ENCODE measurements at regions not wholly inside any gene's neighbourhood (a gene's known extent, or its start where the extent isn't known, plus 50 kb on each side); places are given as distances from the start of the nearest gene placed in this dataset.

DNA sequence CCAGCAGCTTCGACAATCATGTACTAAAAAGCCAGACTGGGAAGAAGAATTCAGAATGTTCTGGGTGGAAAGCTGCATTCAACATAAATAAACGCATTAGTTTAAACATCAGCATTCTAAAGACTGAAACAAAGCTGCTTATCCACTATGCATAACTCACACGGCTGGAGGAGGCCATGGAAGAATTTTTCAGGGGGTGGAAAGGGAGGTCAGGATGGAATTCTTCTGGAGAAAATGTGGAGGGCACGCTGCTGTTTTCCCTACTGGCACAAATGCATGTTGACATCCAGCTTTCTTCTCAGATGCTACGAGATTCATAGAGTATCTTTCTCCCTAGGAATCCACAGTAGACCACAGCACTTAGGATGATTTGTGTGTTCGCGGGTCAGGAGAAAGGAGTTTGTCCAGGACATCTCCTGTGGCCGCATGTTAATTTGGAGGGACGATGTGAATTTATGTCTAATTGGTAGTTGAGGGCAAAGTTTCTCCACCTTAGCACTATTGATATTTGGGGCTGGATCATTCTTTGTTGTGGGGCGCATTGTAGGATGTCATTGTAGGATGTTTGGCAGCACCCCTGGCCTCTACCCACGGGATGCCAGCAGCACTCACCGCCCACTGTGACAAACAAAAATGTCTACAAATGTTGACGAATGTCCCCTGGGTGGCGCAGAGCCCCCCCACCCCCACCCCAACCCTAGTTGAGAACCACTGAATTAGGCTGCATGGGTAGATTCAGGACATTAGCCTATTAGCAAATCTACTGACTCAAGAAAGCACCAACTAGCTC is 86.5 kb upstream of the KAZN start:
- DNase-seq, result no peak

DNA sequence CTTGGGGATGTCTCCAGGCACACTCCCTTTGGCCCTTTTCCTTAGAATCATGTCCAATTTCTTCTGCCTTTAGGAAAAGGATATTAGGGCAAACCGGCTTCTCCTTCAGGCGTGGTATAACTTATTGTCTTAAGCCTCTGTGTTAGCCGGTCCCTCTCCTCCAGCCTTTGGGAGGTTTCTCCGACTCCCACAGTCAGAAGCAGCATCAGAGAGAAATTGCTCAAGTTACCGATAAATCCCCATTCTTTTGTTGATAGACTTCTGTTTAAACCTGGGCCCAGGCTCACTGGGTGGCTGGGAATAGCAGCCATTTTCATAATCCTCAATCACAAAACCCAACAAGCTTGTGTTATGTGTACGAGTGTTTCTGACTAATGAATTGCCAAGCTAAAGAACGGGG is 85.4 kb upstream of the KAZN start:
- DNase-seq, result no peak

DNA sequence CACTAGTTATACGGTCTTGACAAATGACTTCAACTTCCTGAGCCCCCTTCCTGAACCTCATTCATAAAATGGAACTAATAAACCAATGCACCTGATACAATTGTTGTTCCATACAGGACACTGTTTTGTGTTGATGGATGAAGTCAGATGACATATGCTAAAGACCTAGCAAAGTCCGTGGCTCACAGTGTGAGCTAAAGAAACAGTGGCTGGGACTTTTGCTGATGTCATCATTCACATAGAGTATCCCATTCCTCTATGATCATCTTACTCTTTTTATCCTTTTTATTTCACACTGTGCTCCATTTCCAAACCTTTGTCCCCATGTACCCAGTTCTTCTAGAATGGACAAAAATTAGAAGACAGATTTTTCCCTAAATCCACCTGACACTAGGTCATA is 83.7 kb upstream of the KAZN start:
- DNase-seq, result no peak

GRCh38 chr1:14516974-14517840 is 81.3 kb upstream of the KAZN start:
- DNase-seq, result no peak

DNA sequence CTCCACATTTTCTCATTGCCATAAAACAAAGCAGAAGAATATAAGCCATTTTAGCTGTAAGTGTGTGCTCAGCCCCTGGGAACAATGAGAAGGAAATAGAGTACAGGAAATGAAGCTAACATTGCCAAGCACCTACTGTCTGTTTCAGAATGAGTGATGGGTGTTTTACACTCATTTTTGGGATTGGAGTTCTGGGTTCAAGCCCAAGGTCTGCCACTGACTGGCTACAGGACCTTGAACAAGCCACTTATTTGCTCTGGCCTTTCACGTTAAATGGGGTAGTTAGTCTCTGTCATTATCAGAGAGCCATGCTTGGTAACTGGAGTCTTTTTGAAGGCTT is 80.7 kb upstream of the KAZN start:
- DNase-seq, result no peak

DNA sequence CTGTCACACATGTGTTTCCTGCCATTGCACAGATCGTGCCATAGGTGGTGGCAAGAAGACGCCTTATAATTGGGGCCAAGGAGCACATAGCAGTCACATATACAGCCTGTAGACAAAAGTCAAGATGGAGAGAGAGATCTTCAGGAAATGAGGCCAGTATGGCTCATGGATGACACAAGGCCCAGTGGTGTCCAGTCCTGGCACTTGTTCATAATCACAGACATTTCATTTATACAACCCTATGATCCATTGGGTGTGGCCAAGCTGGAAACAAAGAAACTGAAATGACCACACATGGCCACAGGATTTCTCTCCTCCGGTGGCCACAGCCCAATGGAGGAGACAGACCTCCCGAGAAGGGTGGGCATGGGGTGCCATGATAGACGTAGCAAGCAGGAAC is 78.5 kb upstream of the KAZN start:
- no peak for DNase-seq

GRCh38 chr1:14520514-14521163 is 77.8 kb upstream of the KAZN start:
- no peak for DNase-seq

- DNase-seq, result no peak
Observed at GRCh38 chr1:14521622-14522021, 76.9 kb upstream of the KAZN start.

DNA sequence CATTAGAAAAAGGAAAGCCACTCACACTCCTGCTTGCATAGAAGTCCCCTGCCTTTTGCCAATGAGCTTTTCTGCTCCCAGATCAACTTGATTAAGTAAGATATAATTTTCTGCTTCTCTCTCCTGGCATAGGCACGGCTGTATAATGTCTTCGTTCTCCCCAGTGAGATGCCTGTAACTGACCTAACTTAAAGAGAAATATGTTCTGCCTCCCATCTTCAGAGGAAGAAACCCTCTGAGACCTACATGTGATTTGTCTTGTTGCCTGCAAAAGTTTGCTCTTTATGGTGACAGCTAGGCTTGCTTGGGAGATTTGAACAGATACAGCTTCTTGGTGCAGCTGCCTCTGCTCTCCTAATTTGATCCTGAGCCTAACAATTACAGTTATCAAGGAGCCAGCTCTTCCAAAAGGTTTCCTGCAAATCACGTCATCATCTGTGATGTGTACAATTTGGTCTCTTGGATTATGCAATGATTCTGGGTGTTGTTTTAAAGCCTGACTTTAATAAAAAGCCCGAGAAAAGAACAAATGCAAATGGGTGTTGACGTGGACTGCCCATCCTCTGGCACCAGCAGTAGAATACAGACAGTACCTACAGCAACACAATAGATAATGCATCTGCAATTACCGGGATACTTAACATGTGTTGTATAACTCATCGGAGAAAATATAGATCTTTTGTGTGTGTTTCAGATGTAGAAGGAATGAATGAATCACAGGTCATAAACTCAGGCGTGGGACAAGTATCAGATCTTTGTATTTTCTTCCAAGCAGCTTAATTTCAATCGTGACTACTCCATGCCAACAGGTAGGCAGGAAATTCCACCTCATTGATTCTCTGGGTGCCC is 76.2 kb upstream of the KAZN start:
- no peak for DNase-seq

DNA sequence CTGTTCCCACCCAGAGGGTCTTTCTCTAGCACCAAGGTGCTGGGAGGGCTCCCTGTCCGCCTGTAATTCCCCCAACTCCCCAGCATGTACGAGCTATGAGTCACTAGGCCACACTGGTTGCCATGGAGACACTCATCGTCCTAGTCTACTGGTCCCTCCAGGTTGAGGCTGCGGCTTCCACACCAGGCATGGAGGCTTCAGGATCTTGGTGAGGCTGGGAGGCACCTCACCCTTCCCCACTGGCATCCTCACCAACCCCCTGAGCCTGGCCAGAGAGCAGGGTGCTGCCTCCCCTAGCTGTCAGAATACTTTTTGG is 75.6 kb upstream of the KAZN start:
- no peak for DNase-seq

DNA sequence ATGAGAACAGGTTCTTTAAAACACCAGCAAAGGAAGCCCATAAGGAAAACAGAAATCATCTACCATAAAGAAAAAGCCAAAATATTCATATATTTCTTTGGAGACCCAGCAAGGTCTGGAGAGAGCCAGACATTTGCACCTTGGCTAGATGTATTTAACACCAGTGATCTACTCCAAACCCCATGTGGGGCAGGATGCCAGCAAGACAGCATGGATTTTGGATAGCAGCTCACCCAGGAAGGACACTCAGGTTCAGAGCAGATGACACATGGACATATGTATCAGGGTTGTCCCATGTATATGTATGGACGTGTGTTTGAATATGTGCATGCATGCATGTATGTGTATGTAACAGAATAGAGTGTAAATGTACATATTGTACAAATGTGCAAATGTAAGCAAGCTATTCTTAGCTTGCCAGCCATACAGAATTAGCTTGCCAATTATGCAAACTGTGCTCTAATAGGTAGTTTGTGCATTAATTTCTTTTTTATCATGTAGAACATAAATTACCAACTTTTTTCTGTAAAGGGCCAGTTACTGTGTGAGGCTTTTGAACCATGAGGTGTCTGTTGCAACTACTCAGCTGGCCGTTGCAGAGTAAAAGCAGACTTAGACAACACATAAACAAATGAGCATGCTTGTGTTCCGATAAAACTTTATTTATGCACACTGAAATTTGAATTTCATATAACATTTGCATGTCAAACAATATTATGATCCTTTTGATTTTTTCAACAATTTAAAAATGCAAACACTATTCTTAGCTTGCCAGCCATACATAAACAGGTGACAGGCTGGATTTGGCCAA is 73.5 kb upstream of the KAZN start:
- no peak for DNase-seq

DNA sequence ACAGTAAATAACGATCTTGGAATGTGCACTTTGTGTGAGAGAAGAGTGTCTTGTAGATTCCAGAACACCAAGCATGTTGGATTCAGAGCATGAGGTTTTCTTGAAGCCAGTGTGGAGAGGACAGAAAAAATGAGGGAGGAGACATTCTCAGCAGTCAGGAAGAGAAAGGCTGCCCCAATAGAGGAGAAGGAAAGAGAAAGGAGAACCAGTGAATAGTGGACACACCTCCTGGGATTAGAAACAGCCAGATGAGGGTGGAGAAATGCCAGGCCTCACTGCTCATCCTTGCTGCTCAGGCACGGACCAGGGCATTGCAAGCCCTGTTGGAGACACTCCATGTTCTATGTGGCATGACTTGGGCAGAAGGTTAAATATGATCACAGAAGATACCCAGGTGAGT is 69.0 kb upstream of the KAZN start:
- DNase-seq, result no peak

DNA sequence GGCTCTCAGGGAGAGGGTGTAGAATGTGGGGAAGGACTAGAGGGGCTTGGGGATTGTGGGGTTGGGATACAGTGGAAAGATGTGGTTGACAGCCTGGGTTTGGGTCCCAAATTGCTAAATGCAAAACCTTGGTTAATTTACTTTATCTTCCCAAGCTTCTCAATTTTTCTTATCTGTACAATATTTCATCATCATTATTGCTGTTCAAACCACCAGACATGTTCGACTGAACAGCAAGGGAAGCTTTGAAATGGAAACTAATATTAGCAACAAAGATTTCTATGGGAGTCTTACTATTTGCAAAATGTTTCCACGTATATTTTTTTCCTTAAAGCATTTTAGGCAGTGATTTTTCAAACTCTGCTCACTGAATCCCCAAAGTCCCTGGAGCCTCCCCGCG is 67.0 kb upstream of the KAZN start:
- DNase-seq, result no peak

- no peak for DNase-seq
Observed at GRCh38 chr1:14535619-14536355, 62.7 kb upstream of the KAZN start.

DNA sequence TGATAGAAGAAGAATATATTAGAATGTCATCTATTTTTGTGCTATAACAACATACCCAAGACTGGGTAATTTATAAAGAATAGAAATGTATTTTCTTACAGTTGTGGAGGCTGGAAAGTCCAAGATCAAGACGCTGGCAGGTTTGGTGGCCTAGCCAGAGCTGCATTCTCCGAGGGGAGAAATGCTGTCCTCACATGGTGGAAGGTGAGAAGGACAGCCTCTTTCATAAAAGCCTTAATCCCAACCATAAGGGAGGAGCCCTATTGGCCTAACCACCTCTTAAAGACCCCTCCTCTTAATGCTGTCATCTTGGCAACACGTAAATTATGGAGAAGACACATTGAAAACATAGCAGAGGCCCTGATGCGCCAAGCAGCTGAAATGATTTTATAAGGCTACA is 60.1 kb upstream of the KAZN start:
- DNase-seq, result no peak

DNA sequence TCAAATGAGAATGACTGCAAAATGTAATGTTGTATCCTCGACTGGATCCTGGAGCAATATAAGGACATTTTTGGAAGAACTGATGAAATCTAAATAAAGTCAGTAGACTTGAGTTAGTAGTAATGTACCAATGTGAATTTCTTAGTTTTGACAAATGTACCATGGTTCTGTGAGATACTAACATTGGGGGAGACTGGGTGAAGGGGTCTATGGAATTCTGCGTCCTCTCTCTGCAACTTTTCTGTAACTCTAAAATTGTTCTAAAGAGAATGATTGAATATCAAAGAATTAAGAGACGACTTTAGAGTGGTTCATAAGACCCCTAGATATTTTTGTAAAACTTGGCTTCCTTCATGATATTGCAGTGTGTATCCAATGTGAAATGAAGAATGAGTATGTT is 59.2 kb upstream of the KAZN start:
- DNase-seq, result no peak

DNA sequence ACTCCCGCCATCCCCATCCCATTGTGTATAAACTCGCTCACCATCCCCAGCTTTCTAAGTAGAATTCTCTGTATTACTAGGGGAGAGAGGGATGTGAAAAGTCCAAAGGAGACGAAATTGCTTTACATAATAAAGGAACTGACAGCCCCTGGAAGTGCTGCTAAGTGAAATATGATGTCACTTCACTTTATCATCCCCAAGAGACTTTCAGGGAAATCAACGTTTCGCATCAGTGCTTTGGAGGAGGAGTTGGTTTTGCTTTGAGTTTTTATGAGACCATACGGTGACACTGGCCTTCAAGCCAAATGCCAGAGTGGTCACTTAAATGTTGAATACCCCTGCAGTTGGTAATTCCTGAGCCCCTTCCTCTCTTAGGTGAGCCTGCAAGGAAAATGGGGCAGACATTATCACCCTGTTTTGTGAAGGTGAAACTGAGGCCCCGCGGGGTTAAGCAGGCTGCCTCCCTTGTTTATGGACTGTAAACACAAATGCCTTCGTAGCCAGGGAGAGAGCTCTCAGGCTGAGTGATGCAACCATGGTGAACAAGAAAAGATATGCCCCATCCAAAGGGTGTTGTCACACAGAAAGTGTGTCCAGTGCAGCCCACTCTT is 58.4 kb upstream of the KAZN start:
- no peak for DNase-seq

- no peak for DNase-seq
Observed at GRCh38 chr1:14541348-14541747, 57.1 kb upstream of the KAZN start.

DNA sequence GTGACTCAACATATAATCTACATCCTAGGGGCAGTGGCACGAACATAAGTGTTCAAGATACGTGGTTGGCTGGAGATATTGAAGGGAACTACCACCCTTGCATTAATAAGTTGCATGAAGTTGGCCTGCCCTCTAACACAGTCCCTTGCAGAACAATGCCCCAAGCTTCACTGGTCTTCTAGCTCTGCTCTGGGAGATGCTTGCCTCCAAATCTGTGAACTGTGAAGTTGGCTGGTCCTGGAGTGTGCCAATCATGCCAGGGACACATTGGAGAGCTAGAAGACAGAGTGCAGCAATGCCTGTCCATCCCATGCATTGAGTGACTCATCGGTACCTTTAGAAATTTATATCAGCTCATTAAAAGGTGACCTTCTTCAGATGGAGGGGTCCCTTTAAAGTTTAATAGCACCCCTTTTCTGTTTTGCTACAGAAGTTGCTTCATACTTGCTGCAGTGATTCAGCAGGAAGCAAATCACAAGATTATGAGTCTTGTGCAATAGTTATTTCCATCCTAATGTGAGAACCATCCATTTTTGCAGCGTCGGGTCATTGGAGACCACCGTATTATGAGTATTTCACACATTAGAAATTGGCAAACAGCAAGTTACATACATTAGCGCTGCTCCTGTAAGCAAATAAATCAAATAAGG is 55.2 kb upstream of the KAZN start:
- no peak for DNase-seq

DNA sequence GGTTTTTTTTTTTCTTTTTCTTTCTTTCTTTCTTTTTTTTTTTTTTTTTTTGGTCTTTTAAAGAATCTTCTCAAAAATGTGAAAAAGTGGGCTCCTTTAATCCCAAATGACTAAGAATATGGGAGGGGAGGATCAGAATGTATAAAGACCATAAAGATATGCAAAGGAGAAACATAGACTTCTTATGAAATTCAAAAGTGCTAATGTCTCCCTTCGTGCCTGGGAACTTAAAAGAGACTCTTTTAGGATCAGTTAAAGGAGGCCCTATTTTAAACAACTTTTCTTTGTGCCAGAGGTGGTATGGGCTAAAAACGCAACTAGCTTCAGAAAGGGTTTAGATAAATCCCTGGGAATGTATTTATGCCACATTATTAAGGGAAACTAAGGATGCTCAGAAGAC is 54.2 kb upstream of the KAZN start:
- DNase-seq, result no peak
